ENCODE measurements at regions not wholly inside any gene's neighbourhood (a gene's known extent, or its start where the extent isn't known, plus 50 kb on each side); places are given as distances from the start of the nearest gene placed in this dataset.
A peak's percentile ranks its signal among the peaks of the same experiment; 100 is the strongest.

GRCh38 chr3:43907508-43907858 lies 216.7 kb downstream of the ABHD5 start:
- no peak for DNase-seq
- WGBS, 5 donors = 50 to 71% (median 55%) methylated on average over 1 of the region's 1 CpG
- H3K36me3 ChIP-seq = no peaks in the 10 kb centered on the region
- no peaks in the 10 kb centered on the region for H3K9me3 ChIP-seq
- no peak for TF ChIP-seq EP300 (IDR thresholded peaks at IDR 0.05)
- no peak overlapping the region for H3K27ac ChIP-seq
- H3K4me1 ChIP-seq = no peaks in the 10 kb centered on the region
- intact Hi-C loops (cut with DNase I; ENCODE audit: low total_unique reads) = no loop called here
- no peaks in the 10 kb centered on the region for H3K27me3 ChIP-seq
- no peak overlapping the region for H3K4me3 ChIP-seq

- Histone ChIP-seq H3K4me3 (no peak overlapping the region), H3K9me3 (no peaks in the 10 kb centered on the region), H3K27me3 (no peaks in the 10 kb centered on the region), H3K4me1 (no peaks in the 10 kb centered on the region), H3K27ac (no peak overlapping the region), H3K36me3 (no peaks in the 10 kb centered on the region)
- 77 to 94% (median 82%) methylated on average over 5 of the region's 5 CpGs for WGBS, 5 donors
- DNase-seq = no peak
- no peak for TF ChIP-seq POLR2A (IDR thresholded peaks at IDR 0.05)
- no peak for TF ChIP-seq CTCF (IDR thresholded peaks at IDR 0.05)
- no peak for TF ChIP-seq EP300 (IDR thresholded peaks at IDR 0.05)
- no peak for TF ChIP-seq POLR2AphosphoS5 (IDR thresholded peaks at IDR 0.05)
- intact Hi-C loops (cut with DNase I; ENCODE audit: low total_unique reads) = no loop called here
Observed at GRCh38 chr3:43908456-43908855, 217.7 kb downstream of the ABHD5 start.

DNA sequence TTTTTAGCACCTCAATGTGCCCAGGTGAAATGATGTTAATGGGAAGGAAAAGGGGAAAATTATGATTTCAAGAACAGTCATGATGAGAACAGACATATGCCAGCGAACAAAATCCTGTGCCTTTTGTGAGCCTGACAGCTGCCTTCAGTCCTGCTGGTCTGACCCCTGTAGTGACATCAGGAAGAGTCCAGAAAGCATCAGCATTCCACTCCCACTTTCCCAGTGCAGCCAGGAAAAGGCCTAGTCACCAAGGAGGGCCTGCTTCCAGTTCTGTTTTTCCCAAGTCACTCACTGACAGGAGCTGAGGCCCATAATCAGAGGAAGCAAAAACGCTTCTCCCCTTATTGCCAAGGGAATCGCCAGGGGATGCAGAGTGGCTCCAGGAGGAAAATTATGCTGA lies 218.4 kb downstream of the ABHD5 start:
- Histone ChIP-seq H3K27me3 (no peaks in the 10 kb centered on the region), H3K27ac (no peak overlapping the region), H3K4me3 (no peak overlapping the region), H3K4me1 (no peaks in the 10 kb centered on the region), H3K36me3 (no peaks in the 10 kb centered on the region), H3K9me3 (no peaks in the 10 kb centered on the region)
- intact Hi-C loops (cut with DNase I; ENCODE audit: low total_unique reads) = no loop called here
- 78 to 88% (median 84%) methylated on average over 3 of the region's 3 CpGs for WGBS, 5 donors
- TF ChIP-seq CTCF (IDR thresholded peaks at IDR 0.05) (no peak), POLR2AphosphoS5 (IDR thresholded peaks at IDR 0.05) (no peak), EP300 (IDR thresholded peaks at IDR 0.05) (no peak)
- DNase-seq = peak in 1 of 2 donors; percentile 9

- Histone ChIP-seq H3K4me3 (no peak overlapping the region), H3K27ac (no peak overlapping the region), H3K9me3 (no peaks in the 10 kb centered on the region), H3K36me3 (no peaks in the 10 kb centered on the region), H3K4me1 (no peaks in the 10 kb centered on the region), H3K27me3 (no peaks in the 10 kb centered on the region)
- intact Hi-C loops (cut with DNase I; ENCODE audit: low total_unique reads) = no loop called here
- no peak for DNase-seq
- 62 to 84% (median 72%) methylated on average over 2 of the region's 2 CpGs for WGBS, 5 donors
- TF ChIP-seq EP300 (IDR thresholded peaks at IDR 0.05) = no peak
Observed at GRCh38 chr3:43910750-43911149, 220.0 kb downstream of the ABHD5 start.

DNA sequence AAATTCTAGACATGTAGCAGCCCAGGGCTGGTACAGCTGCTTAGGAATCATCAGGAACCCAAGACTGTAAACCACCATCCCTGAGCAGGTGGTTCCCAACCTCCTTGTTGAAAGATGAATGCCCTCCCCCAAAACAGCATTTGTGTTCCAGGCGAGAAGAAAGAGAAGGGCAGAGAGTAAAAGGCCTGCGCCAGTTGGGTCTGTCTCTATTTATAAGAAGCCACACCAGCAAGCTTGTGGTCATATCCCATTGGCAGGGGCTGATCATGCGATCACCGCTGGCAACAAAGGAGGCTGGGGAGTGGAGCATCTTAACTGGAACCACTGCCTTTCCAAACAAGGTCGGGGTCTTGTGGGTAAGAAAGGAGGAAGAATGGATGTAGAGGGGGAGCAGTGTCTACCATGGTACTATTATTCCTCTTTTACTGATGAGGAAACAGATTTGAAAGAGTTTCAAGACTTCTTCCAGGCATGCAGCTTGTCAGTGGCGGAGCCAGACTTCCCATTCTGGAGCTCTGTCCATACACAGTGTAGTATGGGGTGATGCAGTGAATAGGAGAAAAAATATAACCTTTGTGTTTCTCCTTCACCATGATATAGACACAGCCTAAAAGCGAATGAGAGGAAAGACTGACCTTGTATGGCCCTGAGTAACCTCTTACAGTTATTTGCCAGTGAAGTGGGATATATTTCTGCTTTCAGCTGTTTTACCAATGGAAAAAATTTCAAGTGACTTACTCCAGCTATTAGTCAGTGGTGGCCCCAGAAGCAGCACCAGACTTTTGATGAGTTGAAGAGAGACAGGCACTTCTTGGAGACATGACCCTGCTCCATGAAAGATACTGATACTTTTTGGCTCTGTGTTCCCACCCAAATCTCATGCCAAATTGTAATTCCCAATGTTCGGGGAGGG lies 222.6 kb downstream of the ABHD5 start:
- no peak overlapping the region for H3K27ac ChIP-seq
- no peak for TF ChIP-seq POLR2A (IDR thresholded peaks at IDR 0.05)
- TF ChIP-seq EP300 (IDR thresholded peaks at IDR 0.05) = no peak
- no peak for TF ChIP-seq POLR2AphosphoS5 (IDR thresholded peaks at IDR 0.05)
- no peak for TF ChIP-seq CTCF (IDR thresholded peaks at IDR 0.05)
- no peak for DNase-seq
- intact Hi-C loops (cut with DNase I; ENCODE audit: low total_unique reads) = no loop called here
- H3K4me3 ChIP-seq = no peak overlapping the region
- WGBS, 5 donors = 84 to 90% (median 86%) methylated on average over 8 of the region's 8 CpGs
- H3K9me3 ChIP-seq = peaks cover 5 to 14% (median 9%) of the 10 kb centered on the region in 4 donors
- no peaks in the 10 kb centered on the region for H3K36me3 ChIP-seq
- no peaks in the 10 kb centered on the region for H3K27me3 ChIP-seq
- H3K4me1 ChIP-seq = no peaks in the 10 kb centered on the region

Measured in stomach (tissue), 8 donors.